Astrocyte (in vitro differentiated cells and primary cell): ENCODE measurements at regions not wholly inside any gene's neighbourhood (a gene's known extent, or its start where the extent isn't known, plus 50 kb on each side); places are given as distances from the start of the nearest gene placed in this dataset.

Source experiments
- CTCF ChIP-seq: IDR thresholded peaks from 2 replicates; pipeline ENCODE4 v1.5.1; 2011; ENCODE audit warnings: low read depth, mild to moderate bottlenecking, inconsistent platforms, low read length, moderate library complexity; ENCODE audit not compliant: insufficient read depth
- EZH2 ChIP-seq: IDR thresholded peaks from 2 replicates; pipeline ENCODE4 v1.6.1; 2012; ENCODE audit warnings: mild to moderate bottlenecking, low read length, inconsistent platforms; ENCODE audit not compliant: insufficient read depth

GRCh38 chr9:13942695-13943094 is 371.2 kb downstream of the NFIB start:
- TF ChIP-seq CTCF, result no peak
- TF ChIP-seq EZH2, result no peak
